Stimulated activated CD8-positive, alpha-beta memory T cell treated with anti-CD3 and anti-CD28 coated beads, Interleukin-2, amount 100 ng/mL, for 1 hour (primary cell): ENCODE measurements at regions not wholly inside any gene's neighbourhood (a gene's known extent, or its start where the extent isn't known, plus 50 kb on each side); places are given as distances from the start of the nearest gene placed in this dataset.
"Not testable (repeated sequence)": the region's sequence is repeated elsewhere in the genome, so short reads cannot be mapped to it uniquely, and the experiment has no call there.

Experiments used
- DNase-seq, 2 donors: peaks; one replicate each; pipeline ENCODE4 v3.0.0-alpha.2; 2020; ENCODE audit warnings: low read depth in 2 of 2

- DNase-seq, result no peak
These were observed 1806.6 kb upstream of the AGA start for GRCh38 chr4:179248821-179249220.

GRCh38 chr4:179268791-179269190 lies 1826.6 kb upstream of the AGA start:
- no peak for DNase-seq

- no peak for DNase-seq
These were observed 1830.0 kb upstream of the AGA start for GRCh38 chr4:179272282-179272681.

DNA sequence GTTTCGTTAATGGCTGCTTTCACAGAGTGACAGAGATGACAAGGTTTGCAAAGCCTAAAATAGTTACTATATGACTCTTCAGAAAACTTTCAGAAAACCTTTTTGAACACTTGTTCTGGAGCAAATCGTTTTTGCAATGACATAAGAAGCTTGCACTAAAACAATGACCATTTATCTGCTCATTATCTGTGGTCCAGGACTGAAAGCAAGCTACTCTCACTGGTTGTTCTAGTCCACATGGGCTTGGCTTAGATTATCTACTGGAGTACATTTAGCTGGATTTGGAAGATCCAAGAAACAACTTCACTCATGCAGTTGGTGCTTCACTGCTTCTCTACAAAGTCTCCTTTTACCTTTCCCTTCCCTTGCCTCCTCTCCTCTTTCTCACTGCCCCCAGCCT lies 1836.4 kb upstream of the AGA start:
- DNase-seq, result no peak

DNA sequence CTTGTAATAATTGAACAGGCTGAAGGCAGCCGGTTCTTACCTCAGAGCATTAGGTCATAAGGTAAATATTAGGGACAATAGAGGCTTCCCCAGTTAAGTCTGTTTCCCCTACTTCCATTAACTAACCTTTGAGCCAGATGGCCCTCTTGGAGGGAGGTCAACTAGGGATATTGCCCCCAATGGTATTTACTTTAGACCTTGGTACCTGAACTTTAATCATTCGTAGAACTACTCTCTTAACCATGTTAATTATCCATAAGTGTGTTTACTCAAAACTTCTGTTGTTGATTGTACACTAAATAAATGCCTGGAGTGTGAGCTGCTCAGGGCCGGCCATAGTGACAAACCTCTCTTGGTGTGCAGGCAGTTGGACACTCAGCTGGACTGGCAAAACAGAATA lies 1843.5 kb upstream of the AGA start:
- no peak for DNase-seq

DNA sequence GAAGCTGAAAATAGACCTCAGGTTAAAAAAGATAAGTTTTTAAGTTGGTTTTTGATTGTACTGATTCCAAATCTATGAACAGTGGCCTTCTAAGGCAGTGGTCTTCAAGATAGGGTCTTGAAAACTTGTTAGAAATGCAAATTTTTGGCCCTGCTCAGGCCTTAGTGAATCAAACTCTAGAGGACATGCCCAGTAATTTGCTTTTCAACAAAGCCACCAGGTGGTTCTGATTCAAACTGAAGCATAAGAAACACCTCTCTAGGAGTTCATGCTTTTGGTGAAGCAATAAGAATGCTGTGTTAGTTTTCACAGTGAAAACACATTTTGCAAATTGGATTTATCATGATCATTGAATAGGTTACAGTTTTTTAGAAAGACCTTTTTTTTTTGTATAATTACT lies 1849.4 kb upstream of the AGA start:
- no peak for DNase-seq

GRCh38 chr4:179292468-179292867 lies 1850.2 kb upstream of the AGA start:
- no peak for DNase-seq

- no peak for DNase-seq
These were observed 1865.3 kb upstream of the AGA start for GRCh38 chr4:179307297-179308136.

DNA sequence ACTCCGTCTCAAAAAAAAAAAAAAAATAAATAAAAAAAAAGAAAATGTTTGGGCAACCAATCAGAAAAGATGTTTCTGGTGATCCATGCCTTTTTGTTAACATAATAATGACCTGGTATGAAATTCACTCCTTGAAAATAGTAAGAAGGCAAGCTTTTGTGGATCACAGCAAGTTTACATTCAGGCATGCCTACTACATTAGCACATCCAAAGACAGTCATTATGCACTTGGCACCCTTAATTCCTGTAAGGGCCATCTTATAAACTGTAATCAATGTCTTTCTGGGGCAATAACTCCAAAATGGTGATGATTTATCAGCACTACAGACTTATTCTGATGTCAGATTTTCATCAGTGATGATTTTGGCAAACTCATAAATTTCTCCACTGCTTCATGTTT lies 1871.6 kb upstream of the AGA start:
- DNase-seq, result no peak

- DNase-seq, result no peak
These were observed 1882.9 kb upstream of the AGA start for GRCh38 chr4:179325181-179325580.

- DNase-seq, result no peak
These were observed 1886.4 kb upstream of the AGA start for GRCh38 chr4:179328627-179329026.

GRCh38 chr4:179331362-179331761 lies 1889.1 kb upstream of the AGA start:
- no peak for DNase-seq

DNA sequence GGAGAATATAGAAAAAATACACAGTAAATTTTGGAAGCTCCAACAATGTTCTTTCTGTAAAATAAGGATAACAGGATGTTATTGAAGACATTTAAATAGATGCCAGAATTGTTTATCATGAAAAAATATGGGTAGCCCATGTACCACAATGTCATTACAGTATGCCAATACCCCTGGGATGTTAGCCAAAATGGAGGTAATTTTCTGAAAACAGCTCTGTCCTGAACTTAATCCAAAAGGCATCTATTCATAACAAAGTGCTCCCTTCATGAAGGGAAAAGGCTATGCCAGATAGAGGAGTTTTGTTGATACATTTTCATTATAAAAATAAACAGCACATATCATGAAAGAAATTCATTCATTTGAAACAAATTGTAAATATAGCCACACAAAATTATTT lies 1902.6 kb upstream of the AGA start:
- DNase-seq, result no peak

- DNase-seq, result no peak
These were observed 1910.0 kb upstream of the AGA start for GRCh38 chr4:179352221-179352620.

GRCh38 chr4:179353786-179354185 lies 1911.5 kb upstream of the AGA start:
- DNase-seq, result no peak

DNA sequence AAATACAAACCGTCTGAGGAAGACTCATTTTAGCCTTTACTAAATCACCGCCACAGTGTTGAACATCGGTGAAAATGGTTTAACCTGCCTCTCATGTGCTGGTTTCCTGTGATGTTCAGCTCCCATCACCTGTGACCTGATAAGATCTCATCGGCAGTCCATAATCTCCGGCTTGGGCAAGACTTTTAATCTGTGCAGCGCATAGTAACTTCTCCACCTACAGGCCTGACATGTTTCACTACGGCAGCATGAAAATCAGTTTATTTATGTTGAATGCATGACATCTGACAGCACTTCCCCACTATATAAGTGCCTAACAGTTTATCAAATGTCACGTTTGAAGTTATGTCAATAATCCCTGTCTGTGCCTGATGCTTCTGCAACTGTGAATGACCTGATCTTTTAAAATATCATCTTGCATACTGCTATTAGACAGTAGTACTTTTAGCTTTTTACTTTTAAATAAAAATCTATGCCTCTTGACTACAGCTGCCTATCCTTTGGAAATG lies 1919.8 kb upstream of the AGA start:
- DNase-seq, result no peak

DNA sequence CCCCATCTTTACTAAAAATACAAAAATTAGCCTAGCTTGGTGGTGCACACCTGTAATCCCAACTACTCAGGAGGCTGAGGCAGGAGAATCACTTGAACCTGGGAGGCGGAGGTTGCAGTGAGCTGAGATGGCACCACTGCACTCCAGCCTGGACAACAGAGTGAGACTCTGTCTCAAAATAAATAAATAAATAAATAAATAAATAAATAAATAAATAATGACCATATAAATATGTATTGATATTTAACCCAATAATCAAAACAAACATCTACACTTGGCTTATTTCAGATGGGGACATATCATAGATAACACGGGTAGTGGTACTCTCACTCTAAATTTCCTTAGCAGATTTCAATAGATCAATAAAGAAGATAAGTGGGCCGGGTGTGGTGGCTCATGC lies 1923.7 kb upstream of the AGA start:
- not testable (repeated sequence) for DNase-seq

GRCh38 chr4:179372242-179372641 lies 1930.0 kb upstream of the AGA start:
- no peak for DNase-seq

DNA sequence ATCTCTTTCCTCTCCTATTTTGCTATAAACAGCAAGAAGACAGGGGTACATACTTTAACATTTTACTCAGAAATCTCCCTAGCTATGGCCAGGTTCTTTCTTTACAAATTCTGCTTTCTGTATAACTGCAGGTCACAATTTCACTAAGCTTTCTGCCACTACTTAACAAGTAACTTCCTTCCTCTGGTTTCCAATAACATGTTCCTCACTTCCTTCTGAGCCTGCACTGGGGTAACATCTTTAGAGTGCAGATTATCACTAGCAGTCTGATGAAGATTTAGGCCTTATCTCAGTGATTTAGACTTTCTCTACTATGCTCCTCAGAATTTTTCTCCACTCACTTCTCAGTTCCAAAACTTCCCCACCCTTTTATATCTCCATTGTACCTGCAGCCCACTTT lies 1930.5 kb upstream of the AGA start:
- DNase-seq, result no peak

DNA sequence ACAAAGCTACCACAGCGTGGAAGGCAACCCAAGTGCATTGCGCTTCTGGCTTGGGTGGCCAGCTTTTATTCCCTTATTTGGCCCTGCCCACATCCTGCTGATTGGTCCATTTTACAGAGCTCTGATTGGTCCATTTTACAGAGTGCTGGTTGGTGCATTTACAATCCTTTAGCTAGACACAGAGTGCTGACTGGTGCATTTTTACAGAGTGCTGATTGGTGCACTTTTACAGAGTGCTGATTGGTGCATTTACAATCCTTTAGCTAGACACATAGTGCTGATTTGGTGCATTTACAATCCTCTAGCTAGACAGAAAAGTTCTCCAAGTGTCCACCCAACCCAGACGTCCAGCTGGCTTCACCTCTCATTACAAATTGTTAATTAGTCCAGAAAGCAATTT lies 1936.6 kb upstream of the AGA start:
- not testable (repeated sequence) for DNase-seq

DNA sequence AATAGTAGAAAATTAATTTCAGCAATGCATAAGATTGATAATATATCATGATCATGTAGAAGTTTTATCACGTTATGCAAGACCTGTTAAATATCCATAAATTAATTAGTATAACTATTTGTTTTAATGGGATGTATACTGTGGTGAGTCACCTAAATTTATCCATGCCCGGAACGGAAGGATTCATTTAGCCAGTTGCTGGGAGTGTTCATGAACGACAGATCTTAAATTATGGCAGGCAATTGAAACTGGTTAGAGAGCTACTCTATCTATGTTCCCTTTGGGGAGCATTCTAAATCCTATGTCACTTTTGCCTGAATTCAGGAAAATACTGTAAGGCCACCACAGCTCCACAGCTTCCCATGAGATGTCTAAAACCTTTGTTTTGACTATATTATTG lies 1950.5 kb upstream of the AGA start:
- no peak for DNase-seq

GRCh38 chr4:179398414-179398813 lies 1956.2 kb upstream of the AGA start:
- no peak for DNase-seq

GRCh38 chr4:179399054-179399782 lies 1957.0 kb upstream of the AGA start:
- no peak for DNase-seq
